ENCODE measurements at regions not wholly inside any gene's neighbourhood (a gene's known extent, or its start where the extent isn't known, plus 50 kb on each side); places are given as distances from the start of the nearest gene placed in this dataset.

GRCh38 chr5:68161156-68161555 is 54.4 kb upstream of the PIK3R1 start:
- H3K36me3 ChIP-seq: no peaks in the 10 kb centered on the region
- H3K9me3 ChIP-seq (replicated peaks in 1 of 11): no peaks in the 10 kb centered on the region
- no peak for TF ChIP-seq Cebpa-rat (IDR thresholded peaks at IDR 0.05)
- H3K4me1 ChIP-seq: no peaks in the 10 kb centered on the region
- H3K4me2 ChIP-seq: no peak overlapping the region
- no peak overlapping the region for H3K4me3 ChIP-seq
- no peaks in the 10 kb centered on the region for H3K27me3 ChIP-seq
- H3K27ac ChIP-seq: no peak overlapping the region
- no peaks in the 10 kb centered on the region for H4K20me1 ChIP-seq
- no peak overlapping the region for H3K9ac ChIP-seq

- H4K20me1 ChIP-seq: no peaks in the 10 kb centered on the region
These were observed 56.2 kb upstream of the PIK3R1 start for GRCh38 chr5:68159224-68159951.

GRCh38 chr5:68155940-68156339 is 59.6 kb upstream of the PIK3R1 start:
- Histone ChIP-seq H3K9me3 (replicated peaks in 1 of 11) (no peaks in the 10 kb centered on the region), H3K4me1 (no peaks in the 10 kb centered on the region), H3K36me3 (no peaks in the 10 kb centered on the region), H3K4me2 (no peak overlapping the region), H3K9ac (no peak overlapping the region), H3K4me3 (no peak overlapping the region), H3K27me3 (no peaks in the 10 kb centered on the region), H3K27ac (no peak overlapping the region), H4K20me1 (no peaks in the 10 kb centered on the region)
- TF ChIP-seq Cebpa-rat (IDR thresholded peaks at IDR 0.05): no peak

More at GRCh38 chr5:68159224-68159951, 56.2 kb upstream of the PIK3R1 start:
- Histone ChIP-seq H3K9ac (no peak overlapping the region), H3K9me3 (replicated peaks in 1 of 11) (no peaks in the 10 kb centered on the region), H3K4me1 (no peaks in the 10 kb centered on the region), H3K4me3 (no peak overlapping the region), H3K4me2 (no peak overlapping the region), H3K27me3 (no peaks in the 10 kb centered on the region), H3K27ac (no peak overlapping the region), H3K36me3 (no peaks in the 10 kb centered on the region)
- TF ChIP-seq Cebpa-rat (IDR thresholded peaks at IDR 0.05): 0 out of 22 replicates have a peak, but pooled peaks of 1 of the 11 experiments have one; percentile 32

GRCh38 chr5:68154119-68154857 is 61.3 kb upstream of the PIK3R1 start:
- no peak for TF ChIP-seq Cebpa-rat (IDR thresholded peaks at IDR 0.05)
- Histone ChIP-seq H3K27me3 (no peaks in the 10 kb centered on the region), H3K4me1 (no peaks in the 10 kb centered on the region), H3K9me3 (replicated peaks in 1 of 11) (no peaks in the 10 kb centered on the region), H3K4me3 (no peak overlapping the region), H4K20me1 (no peaks in the 10 kb centered on the region), H3K27ac (no peak overlapping the region), H3K36me3 (no peaks in the 10 kb centered on the region), H3K9ac (no peak overlapping the region), H3K4me2 (no peak overlapping the region)

GRCh38 chr5:68151812-68152211 is 63.7 kb upstream of the PIK3R1 start:
- H3K4me2 ChIP-seq: no peak overlapping the region
- H3K9me3 ChIP-seq (replicated peaks in 1 of 11): no peaks in the 10 kb centered on the region
- H3K36me3 ChIP-seq: no peaks in the 10 kb centered on the region
- no peaks in the 10 kb centered on the region for H4K20me1 ChIP-seq
- no peaks in the 10 kb centered on the region for H3K4me1 ChIP-seq
- no peak overlapping the region for H3K4me3 ChIP-seq
- H3K9ac ChIP-seq: no peak overlapping the region
- H3K27me3 ChIP-seq: no peaks in the 10 kb centered on the region
- no peak overlapping the region for H3K27ac ChIP-seq
- TF ChIP-seq Cebpa-rat (IDR thresholded peaks at IDR 0.05): no peak

GRCh38 chr5:68149189-68149588 is 66.4 kb upstream of the PIK3R1 start:
- Histone ChIP-seq H3K4me2 (no peak overlapping the region), H3K27me3 (no peaks in the 10 kb centered on the region), H3K4me1 (no peaks in the 10 kb centered on the region), H3K4me3 (no peak overlapping the region), H3K9me3 (replicated peaks in 1 of 11) (peaks cover 0 to 7% (median 0%) of the 10 kb centered on the region in 11 experiments; a peak in 2 of 22 replicates), H3K27ac (no peak overlapping the region), H3K9ac (no peak overlapping the region), H4K20me1 (no peaks in the 10 kb centered on the region), H3K36me3 (no peaks in the 10 kb centered on the region)
- TF ChIP-seq Cebpa-rat (IDR thresholded peaks at IDR 0.05): no peak

GRCh38 chr5:68148096-68148495 is 67.5 kb upstream of the PIK3R1 start:
- no peak overlapping the region for H3K27ac ChIP-seq
- peaks cover 0 to 15% (median 3%) of the 10 kb centered on the region in 11 experiments; a peak in 6 of 22 replicates for H3K9me3 ChIP-seq (replicated peaks in 1 of 11)
- H3K9ac ChIP-seq: no peak overlapping the region
- no peak overlapping the region for H3K4me2 ChIP-seq
- no peaks in the 10 kb centered on the region for H3K27me3 ChIP-seq
- no peak for TF ChIP-seq Cebpa-rat (IDR thresholded peaks at IDR 0.05)
- no peaks in the 10 kb centered on the region for H4K20me1 ChIP-seq
- no peak overlapping the region for H3K4me3 ChIP-seq
- H3K4me1 ChIP-seq: no peaks in the 10 kb centered on the region
- no peaks in the 10 kb centered on the region for H3K36me3 ChIP-seq

GRCh38 chr5:68147659-68148058 is 67.9 kb upstream of the PIK3R1 start:
- Histone ChIP-seq H3K4me3 (no peak overlapping the region), H4K20me1 (no peaks in the 10 kb centered on the region), H3K4me2 (no peak overlapping the region), H3K27me3 (no peaks in the 10 kb centered on the region), H3K36me3 (no peaks in the 10 kb centered on the region), H3K9me3 (replicated peaks in 1 of 11) (peaks cover 0 to 20% (median 8%) of the 10 kb centered on the region in 11 experiments; a peak in 9 of 22 replicates), H3K4me1 (no peaks in the 10 kb centered on the region), H3K9ac (no peak overlapping the region), H3K27ac (no peak overlapping the region)
- no peak for TF ChIP-seq Cebpa-rat (IDR thresholded peaks at IDR 0.05)

GRCh38 chr5:68141494-68141893 is 74.1 kb upstream of the PIK3R1 start:
- H3K9me3 ChIP-seq (replicated peaks in 1 of 11): peaks cover 0 to 20% (median 8%) of the 10 kb centered on the region in 11 experiments; a peak in 9 of 22 replicates
- no peak overlapping the region for H3K27ac ChIP-seq
- H3K4me3 ChIP-seq: no peak overlapping the region
- H3K36me3 ChIP-seq: no peaks in the 10 kb centered on the region
- TF ChIP-seq Cebpa-rat (IDR thresholded peaks at IDR 0.05): no peak
- H4K20me1 ChIP-seq: no peaks in the 10 kb centered on the region
- H3K27me3 ChIP-seq: no peaks in the 10 kb centered on the region
- no peak overlapping the region for H3K4me2 ChIP-seq
- no peaks in the 10 kb centered on the region for H3K4me1 ChIP-seq
- no peak overlapping the region for H3K9ac ChIP-seq

Measured in BLaER1 treated with 17β-estradiol and CSF1 and Interleukin-3, amounts not matched to agents 10 nM and 100 nM (cell line).